ENCODE measurements at regions not wholly inside any gene's neighbourhood (a gene's known extent, or its start where the extent isn't known, plus 50 kb on each side); places are given as distances from the start of the nearest gene placed in this dataset.

DNA sequence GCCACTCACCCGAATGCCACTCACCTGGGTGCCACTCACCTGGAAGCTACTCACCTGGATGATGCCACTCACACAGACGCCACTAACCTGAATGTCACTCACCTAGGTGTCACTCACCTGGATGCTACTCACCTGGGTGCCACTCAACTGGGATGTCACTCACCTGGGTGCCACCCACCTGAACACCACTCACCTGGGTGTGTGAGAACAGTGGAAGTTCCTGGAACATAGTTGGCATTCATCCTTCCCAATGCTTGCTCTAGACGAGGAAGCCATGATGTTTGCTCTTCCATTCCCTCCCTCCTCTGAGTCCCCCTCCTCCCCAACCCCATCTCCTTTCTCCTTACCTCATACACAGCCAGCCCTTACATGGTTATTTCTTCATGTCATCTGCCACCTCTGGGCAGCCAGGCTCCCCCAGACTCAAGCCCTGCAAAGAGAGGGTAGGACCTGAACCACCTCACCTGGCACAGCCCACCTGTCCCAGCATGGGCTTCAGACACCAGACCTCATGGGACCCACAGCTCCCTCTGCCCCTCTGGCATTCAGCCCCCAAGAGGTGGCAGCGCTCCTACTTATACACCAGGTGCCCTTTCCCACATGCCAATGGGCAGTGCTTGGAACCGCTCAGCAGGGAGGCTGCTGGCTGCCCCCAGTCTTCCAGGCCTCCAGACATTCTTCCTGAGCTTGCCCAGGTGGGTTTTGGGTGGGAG, 171.8 kb upstream of the FOXF1 start:
- TF ChIP-seq EP300 (IDR thresholded peaks at IDR 0.05) (no peak), POLR2A (IDR thresholded peaks at IDR 0.05) (no peak)
- TF ChIP-seq, protein P1, sequence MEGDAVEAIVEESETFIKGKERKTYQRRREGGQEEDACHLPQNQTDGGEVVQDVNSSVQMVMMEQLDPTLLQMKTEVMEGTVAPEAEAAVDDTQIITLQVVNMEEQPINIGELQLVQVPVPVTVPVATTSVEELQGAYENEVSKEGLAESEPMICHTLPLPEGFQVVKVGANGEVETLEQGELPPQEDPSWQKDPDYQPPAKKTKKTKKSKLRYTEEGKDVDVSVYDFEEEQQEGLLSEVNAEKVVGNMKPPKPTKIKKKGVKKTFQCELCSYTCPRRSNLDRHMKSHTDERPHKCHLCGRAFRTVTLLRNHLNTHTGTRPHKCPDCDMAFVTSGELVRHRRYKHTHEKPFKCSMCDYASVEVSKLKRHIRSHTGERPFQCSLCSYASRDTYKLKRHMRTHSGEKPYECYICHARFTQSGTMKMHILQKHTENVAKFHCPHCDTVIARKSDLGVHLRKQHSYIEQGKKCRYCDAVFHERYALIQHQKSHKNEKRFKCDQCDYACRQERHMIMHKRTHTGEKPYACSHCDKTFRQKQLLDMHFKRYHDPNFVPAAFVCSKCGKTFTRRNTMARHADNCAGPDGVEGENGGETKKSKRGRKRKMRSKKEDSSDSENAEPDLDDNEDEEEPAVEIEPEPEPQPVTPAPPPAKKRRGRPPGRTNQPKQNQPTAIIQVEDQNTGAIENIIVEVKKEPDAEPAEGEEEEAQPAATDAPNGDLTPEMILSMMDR (IDR thresholded peaks at IDR 0.05) = no peak

All from tibial nerve (tissue), 4 donors.